Body of pancreas (tissue), 4 donors: ENCODE measurements at regions not wholly inside any gene's neighbourhood (a gene's known extent, or its start where the extent isn't known, plus 50 kb on each side); places are given as distances from the start of the nearest gene placed in this dataset.

Source experiments
- CTCF ChIP-seq, 7 experiments: fragments of 450-650 bp in 4 of 7; fragments of 200-600 bp in 3 of 7; sonication (generic) in 3 of 7; IDR thresholded peaks; one replicate each; pipeline ENCODE4 v1.5.1; 2016 to 2019; ENCODE audit warnings: antibody characterized with exemption in 7 of 7
- POLR2A ChIP-seq, 3 donors: fragments of 450-650 bp; IDR thresholded peaks; one replicate each; pipeline ENCODE4 v1.6.1; 2016; ENCODE audit warnings: antibody characterized with exemption in 3 of 3, mild to moderate bottlenecking in 2 of 3

GRCh38 chr4:123880631-123881030 is 484.0 kb downstream of the SPRY1 start:
- no peak for TF ChIP-seq POLR2A (IDR thresholded peaks at IDR 0.05)
- no peak for TF ChIP-seq CTCF (IDR thresholded peaks at IDR 0.05)
